ENCODE measurements at regions not wholly inside any gene's neighbourhood (a gene's known extent, or its start where the extent isn't known, plus 50 kb on each side); places are given as distances from the start of the nearest gene placed in this dataset.

GRCh38 chrX:121110536-121110935 is 63.1 kb downstream of the GLUD2 start:
- TF ChIP-seq CEBPB (IDR thresholded peaks at IDR 0.05): no peak
- TF ChIP-seq RAD21 (IDR thresholded peaks at IDR 0.05; ENCODE audit: low read depth): no peak
- TF ChIP-seq ZBTB7A (IDR thresholded peaks at IDR 0.05; ENCODE audit: low read depth): no peak
- TF ChIP-seq EP300 (IDR thresholded peaks at IDR 0.05; ENCODE audit: borderline replicate concordance): no peak
- no peak for TF ChIP-seq CREB1 (IDR thresholded peaks at IDR 0.05; ENCODE audit: low read depth)
